A549 (cell line): ENCODE measurements at regions not wholly inside any gene's neighbourhood (a gene's known extent, or its start where the extent isn't known, plus 50 kb on each side); places are given as distances from the start of the nearest gene placed in this dataset.

Source experiments
- ATAC-seq, 2 experiments: fragments of 200-7000 bp in 1 of 2; fragments of >200 bp in 1 of 2; cut with Nextera tagmentation in 1 of 2; cut with Tn5 transposase in 1 of 2; 3 replicates each; pipeline versions ENCODE4 v1.8.0 to v1.9.1; 2018 to 2020; ENCODE audit warnings: mild to moderate bottlenecking in 1 of 2, moderate library complexity in 1 of 2
- CTCF ChIA-PET: fragments of 300-600 bp; sonication (Branson Sonifier 250); formaldehyde crosslinking; extraction: SDS; loops from one replicate; lab custom pipeline; 2021; ENCODE audit warnings: antibody characterized with exemption, inconsistent platforms; lab: Yijun Ruan, JAX
- POLR2A ChIA-PET: fragments of 350-600 bp; formaldehyde crosslinking; extraction: SDS; loops from one replicate; lab custom pipeline; 2021; ENCODE audit warnings: antibody characterized with exemption, inconsistent platforms; lab: Yijun Ruan, JAX
- DNase-seq, 2 experiments: peaks; one replicate each; pipeline versions ENCODE4 v3.0.0 to v3.0.0-alpha.2; 2011 to 2016; ENCODE audit warnings: low read depth in 1 of 2, low spot score in 1 of 2
- FAIRE-seq: peaks from 2 replicates; lab custom pipeline; 2011; peaks lifted over from hg19 to GRCh38; lab: Jason Lieb, UNC
- H3K27ac ChIP-seq, 2 experiments: fragments of >200 bp; sonication (Bioruptor Twin); formaldehyde crosslinking; 3 replicates each; pipeline ENCODE4 v1.5.1; 2016 to 2017
- H3K4me1 ChIP-seq: fragments of >200 bp; sonication (Bioruptor Twin); formaldehyde crosslinking; 3 replicates; pipeline ENCODE4 v1.6.1; 2016
- H3K4me2 ChIP-seq: fragments of >200 bp; sonication (Bioruptor Twin); formaldehyde crosslinking; 3 replicates; pipeline ENCODE4 v1.6.1; 2016
- H3K4me3 ChIP-seq: fragments of >200 bp; sonication (Bioruptor Twin); formaldehyde crosslinking; 3 replicates; pipeline ENCODE4 v1.5.1; 2016
- H3K9me3 ChIP-seq: fragments of >200 bp; sonication (Bioruptor Twin); formaldehyde crosslinking; 3 replicates; pipeline ENCODE4 v1.6.1; 2016
- BCL3 ChIP-seq: fragments of >200 bp; sonication (Bioruptor Twin); formaldehyde crosslinking; IDR thresholded peaks from 3 replicates; pipeline ENCODE4 v1.6.1; 2016
- BHLHE40 ChIP-seq: IDR thresholded peaks from 2 replicates; pipeline ENCODE4 v1.6.1; 2012; ENCODE audit warnings: low read depth, low read length, inconsistent platforms
- CEBPB ChIP-seq, 2 experiments: fragments of >200 bp in 1 of 2; sonication (Bioruptor Twin) in 1 of 2; formaldehyde crosslinking in 1 of 2; IDR thresholded peaks; 2 replicates each; pipeline ENCODE4 v1.6.1; 2012 to 2016
- EHMT2 ChIP-seq: fragments of 200-600 bp; sonication (generic); IDR thresholded peaks from 2 replicates; pipeline ENCODE4 v1.6.1; 2016; ENCODE audit warnings: antibody characterized with exemption, low read depth, mild to moderate bottlenecking, moderate library complexity
- ELK1 ChIP-seq: fragments of 150-350 bp; IDR thresholded peaks from 2 replicates; pipeline ENCODE4 v1.6.1; 2014; ENCODE audit warnings: low read depth, mild to moderate bottlenecking, low read length
- EP300 ChIP-seq, 2 experiments: fragments of >200 bp; sonication (Bioruptor Twin); formaldehyde crosslinking; IDR thresholded peaks; 2 replicates in 1 of 2; 3 replicates in 1 of 2; pipeline ENCODE4 v1.6.1; 2016 to 2017
- FOXS1 ChIP-seq: fragments of 250-450 bp; sonication (Bioruptor Pico); IDR thresholded peaks from 2 replicates; pipeline ENCODE4 v1.5.0; 2020; ENCODE audit warnings: mild to moderate bottlenecking, moderate library complexity
- HEYL ChIP-seq: fragments of 250-450 bp; sonication (Bioruptor Pico); IDR thresholded peaks from 2 replicates; pipeline ENCODE4 v1.8.0; 2021; ENCODE audit warnings: mild to moderate bottlenecking, moderate library complexity
- HOXB13 ChIP-seq: fragments of 250-450 bp; sonication (Bioruptor Pico); IDR thresholded peaks from 2 replicates; pipeline ENCODE4 v1.5.0; 2020; ENCODE audit warnings: low read depth, mild to moderate bottlenecking, moderate library complexity
- HOXB5 ChIP-seq: fragments of 250-450 bp; sonication (Bioruptor Pico); IDR thresholded peaks from 2 replicates; pipeline ENCODE4 v1.5.0; 2020; ENCODE audit warnings: mild to moderate bottlenecking, moderate library complexity
- JUNB ChIP-seq: fragments of >200 bp; sonication (Bioruptor Twin); formaldehyde crosslinking; IDR thresholded peaks from 2 replicates; pipeline ENCODE4 v1.6.1; 2016
- MYC ChIP-seq: IDR thresholded peaks from 2 replicates; pipeline ENCODE4 v1.6.1; 2012; ENCODE audit warnings: mild to moderate bottlenecking, inconsistent platforms, low read length, improper control_type of control experiment, borderline replicate concordance
- NFE2L2 ChIP-seq: fragments of 150-350 bp; conservative IDR thresholded peaks from 2 replicates; pipeline ENCODE4 v1.6.1; 2014; ENCODE audit warnings: low read length
- NR3C1 ChIP-seq: fragments of >200 bp; sonication (Bioruptor Twin); formaldehyde crosslinking; IDR thresholded peaks from 3 replicates; pipeline ENCODE4 v1.6.1; 2017
- POLR2A ChIP-seq: IDR thresholded peaks from 2 replicates; pipeline ENCODE4 v1.6.1; 2012; ENCODE audit warnings: mild to moderate bottlenecking, low read length
- RCOR1 ChIP-seq: fragments of 150-350 bp; IDR thresholded peaks from 2 replicates; pipeline ENCODE4 v1.6.1; 2014; ENCODE audit warnings: antibody characterized with exemption, low read length, low read depth
- ZFP36 ChIP-seq: fragments of 450-650 bp; IDR thresholded peaks from 2 replicates; pipeline ENCODE4 v1.6.1; 2014; ENCODE audit warnings: borderline replicate concordance; ENCODE audit not compliant: partially characterized antibody
- WGBS: methylation state at CpG from one replicate; pipeline ENCODE4 v1.1.6; 2017; ENCODE audit errors: missing lambda C conversion rate; 5-methylcytosine and 5-hydroxymethylcytosine counted together
- TF ChIP-seq, protein P1 (sequence below): fragments of >200 bp; sonication (Bioruptor Twin); formaldehyde crosslinking; IDR thresholded peaks from 3 replicates; pipeline ENCODE4 v1.5.1; 2016
- TF ChIP-seq, protein P2 (sequence below): fragments of 250-450 bp; sonication (Bioruptor Pico); IDR thresholded peaks from 2 replicates; pipeline ENCODE4 v1.5.0; 2020; ENCODE audit warnings: low read depth, mild to moderate bottlenecking, moderate library complexity
- TF ChIP-seq, protein P3 (sequence below): fragments of >200 bp; sonication (Bioruptor Twin); formaldehyde crosslinking; IDR thresholded peaks from 2 replicates; pipeline ENCODE4 v1.6.1; 2016

- no peak for TF ChIP-seq EP300 (IDR thresholded peaks at IDR 0.05)
- no peak for TF ChIP-seq ZFP36
- TF ChIP-seq, all 56 proteins: peak for 0
Observed at GRCh38 chr16:74221828-74222227, 74.8 kb upstream of the PSMD7 start (continued).

- no peak for DNase-seq
- TF ChIP-seq NR3C1 (no peak), CEBPB (IDR thresholded peaks at IDR 0.05) (no peak)
- TF ChIP-seq, protein P1, sequence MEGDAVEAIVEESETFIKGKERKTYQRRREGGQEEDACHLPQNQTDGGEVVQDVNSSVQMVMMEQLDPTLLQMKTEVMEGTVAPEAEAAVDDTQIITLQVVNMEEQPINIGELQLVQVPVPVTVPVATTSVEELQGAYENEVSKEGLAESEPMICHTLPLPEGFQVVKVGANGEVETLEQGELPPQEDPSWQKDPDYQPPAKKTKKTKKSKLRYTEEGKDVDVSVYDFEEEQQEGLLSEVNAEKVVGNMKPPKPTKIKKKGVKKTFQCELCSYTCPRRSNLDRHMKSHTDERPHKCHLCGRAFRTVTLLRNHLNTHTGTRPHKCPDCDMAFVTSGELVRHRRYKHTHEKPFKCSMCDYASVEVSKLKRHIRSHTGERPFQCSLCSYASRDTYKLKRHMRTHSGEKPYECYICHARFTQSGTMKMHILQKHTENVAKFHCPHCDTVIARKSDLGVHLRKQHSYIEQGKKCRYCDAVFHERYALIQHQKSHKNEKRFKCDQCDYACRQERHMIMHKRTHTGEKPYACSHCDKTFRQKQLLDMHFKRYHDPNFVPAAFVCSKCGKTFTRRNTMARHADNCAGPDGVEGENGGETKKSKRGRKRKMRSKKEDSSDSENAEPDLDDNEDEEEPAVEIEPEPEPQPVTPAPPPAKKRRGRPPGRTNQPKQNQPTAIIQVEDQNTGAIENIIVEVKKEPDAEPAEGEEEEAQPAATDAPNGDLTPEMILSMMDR, result no peak
- H3K27ac ChIP-seq, result no peak overlapping the region
- H3K4me1 ChIP-seq, result no peaks in the 10 kb centered on the region
- no peak overlapping the region for H3K4me3 ChIP-seq
- no peak for FAIRE-seq
- ATAC-seq, result no peak
- no peaks in the 10 kb centered on the region; the same call in 2 of the 3 replicates for H3K9me3 ChIP-seq
- H3K4me2 ChIP-seq, result no peak overlapping the region
- ChIA-PET CTCF (interaction anchor here (0.6 kb wide), 1 partner anchor 1506 kb away, joined by 4 read pairs; no protein-coding TSS in a partner anchor), POLR2A (no interaction called here)
- WGBS, result 16% methylated on average over 1 of the region's 1 CpG
Observed at GRCh38 chr16:74219706-74220105, 76.9 kb upstream of the PSMD7 start.

DNA sequence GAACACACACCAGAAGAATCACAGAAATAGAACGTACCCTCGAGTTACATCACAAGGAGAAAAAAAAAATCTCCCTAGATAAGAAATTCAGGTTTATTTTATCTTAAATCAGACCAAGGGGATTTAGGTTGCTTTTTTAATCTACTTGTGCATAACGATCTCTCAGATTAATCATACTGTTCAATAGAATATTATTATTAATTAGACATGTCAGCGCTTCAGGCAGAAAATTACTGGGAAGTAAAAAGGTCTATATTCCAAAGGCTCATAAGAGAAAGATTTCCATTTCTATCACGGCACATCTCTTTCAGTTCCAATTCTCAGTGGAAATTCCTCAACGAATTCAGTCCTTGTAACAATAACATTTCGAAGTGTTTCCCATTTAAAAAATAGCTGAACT lies 77.7 kb upstream of the PSMD7 start:
- Histone ChIP-seq H3K9me3 (no peaks in the 10 kb centered on the region; the same call in 2 of the 3 replicates), H3K4me2 (no peak overlapping the region), H3K4me1 (no peaks in the 10 kb centered on the region), H3K4me3 (no peak overlapping the region), H3K27ac (no peak overlapping the region)
- CTCF ChIA-PET, result interaction anchor here (1.1 kb wide), 1 partner anchor 32 kb away, joined by 3 read pairs; no protein-coding TSS in a partner anchor
- POLR2A ChIA-PET, result no interaction called here
- ATAC-seq (no peak), FAIRE-seq (no peak), DNase-seq (no peak)
- TF ChIP-seq, protein P2, sequence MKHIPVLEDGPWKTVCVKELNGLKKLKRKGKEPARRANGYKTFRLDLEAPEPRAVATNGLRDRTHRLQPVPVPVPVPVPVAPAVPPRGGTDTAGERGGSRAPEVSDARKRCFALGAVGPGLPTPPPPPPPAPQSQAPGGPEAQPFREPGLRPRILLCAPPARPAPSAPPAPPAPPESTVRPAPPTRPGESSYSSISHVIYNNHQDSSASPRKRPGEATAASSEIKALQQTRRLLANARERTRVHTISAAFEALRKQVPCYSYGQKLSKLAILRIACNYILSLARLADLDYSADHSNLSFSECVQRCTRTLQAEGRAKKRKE (CRISPR knock-in tag), result no peak
- no peak for TF ChIP-seq MYC
- TF ChIP-seq HOXB5, result no peak
- TF ChIP-seq BHLHE40, result no peak
- TF ChIP-seq NFE2L2, result no peak
- no peak for TF ChIP-seq NR3C1
- TF ChIP-seq HOXB13 (CRISPR knock-in tag), result no peak
- TF ChIP-seq HEYL (CRISPR knock-in tag), result no peak
- no peak for TF ChIP-seq FOXS1 (CRISPR knock-in tag)
- no peak for TF ChIP-seq POLR2A
- no peak for TF ChIP-seq JUNB
- TF ChIP-seq BCL3, result no peak
- TF ChIP-seq ELK1, result no peak
- TF ChIP-seq EHMT2, result no peak
- TF ChIP-seq, protein P3, sequence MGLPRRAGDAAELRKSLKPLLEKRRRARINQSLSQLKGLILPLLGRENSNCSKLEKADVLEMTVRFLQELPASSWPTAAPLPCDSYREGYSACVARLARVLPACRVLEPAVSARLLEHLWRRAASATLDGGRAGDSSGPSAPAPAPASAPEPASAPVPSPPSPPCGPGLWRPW, result no peak
- no peak for TF ChIP-seq RCOR1
- 26% methylated on average over 7 of the region's 7 CpGs for WGBS
